HG02885 (cell line): ENCODE measurements at regions not wholly inside any gene's neighbourhood (a gene's known extent, or its start where the extent isn't known, plus 50 kb on each side); places are given as distances from the start of the nearest gene placed in this dataset.
"Not testable (repeated sequence)": the region's sequence is repeated elsewhere in the genome, so short reads cannot be mapped to it uniquely, and the experiment has no call there.

Source experiments
- ATAC-seq: cut with Tn5 transposase; IDR thresholded peaks from one replicate; pipeline ENCODE4 v1.9.1; 2021; ENCODE audit warnings: mild to moderate bottlenecking; ENCODE audit not compliant: unreplicated experiment, poor library complexity

GRCh38 chr21:35460441-35460840 is 411.3 kb upstream of the RUNX1 start:
- ATAC-seq, result no peak

- ATAC-seq, result no peak
Observed at GRCh38 chr21:35458405-35458804, 409.3 kb upstream of the RUNX1 start.

GRCh38 chr21:35457097-35457804 is 408.1 kb upstream of the RUNX1 start:
- ATAC-seq, result no peak

- ATAC-seq, result no peak
Observed at GRCh38 chr21:35451276-35451675, 402.2 kb upstream of the RUNX1 start.

- no peak for ATAC-seq
Observed at GRCh38 chr21:35450830-35451229, 401.7 kb upstream of the RUNX1 start.

- no peak for ATAC-seq
Observed at GRCh38 chr21:35449846-35450245, 400.7 kb upstream of the RUNX1 start.

- ATAC-seq, result no peak
Observed at GRCh38 chr21:35448876-35449599, 399.9 kb upstream of the RUNX1 start.

- ATAC-seq, result no peak
Observed at GRCh38 chr21:35444391-35444790, 395.3 kb upstream of the RUNX1 start.

- no peak for ATAC-seq
Observed at GRCh38 chr21:35441868-35442582, 392.9 kb upstream of the RUNX1 start.

- ATAC-seq, result peak; percentile 56
Observed at GRCh38 chr21:35438643-35439404, 389.7 kb upstream of the RUNX1 start.

GRCh38 chr21:35437941-35438340 is 388.8 kb upstream of the RUNX1 start:
- no peak for ATAC-seq

- ATAC-seq, result no peak
Observed at GRCh38 chr21:35436899-35437298, 387.8 kb upstream of the RUNX1 start.

GRCh38 chr21:35432601-35433000 is 383.5 kb upstream of the RUNX1 start:
- not testable (repeated sequence) for ATAC-seq

GRCh38 chr21:35430260-35430659 is 381.2 kb upstream of the RUNX1 start:
- no peak for ATAC-seq

GRCh38 chr21:35428937-35429336 is 379.8 kb upstream of the RUNX1 start:
- no peak for ATAC-seq

GRCh38 chr21:35428489-35428888 is 379.4 kb upstream of the RUNX1 start:
- no peak for ATAC-seq

- ATAC-seq, result no peak
Observed at GRCh38 chr21:35428001-35428320, 378.9 kb upstream of the RUNX1 start.

GRCh38 chr21:35427320-35428000 is 378.4 kb upstream of the RUNX1 start:
- ATAC-seq, result no peak

GRCh38 chr21:35426897-35427296 is 377.8 kb upstream of the RUNX1 start:
- no peak for ATAC-seq

GRCh38 chr21:35426469-35426868 is 377.4 kb upstream of the RUNX1 start:
- ATAC-seq, result no peak
